MM.1S (cell line): ENCODE measurements at regions not wholly inside any gene's neighbourhood (a gene's known extent, or its start where the extent isn't known, plus 50 kb on each side); places are given as distances from the start of the nearest gene placed in this dataset.

Experiments
- DNase-seq: peaks from one replicate; pipeline ENCODE4 v3.0.0-alpha.2; 2015
- H2AFZ ChIP-seq: fragments of 300-600 bp; sonication (generic); 2 replicates; pipeline ENCODE4 v1.6.0; 2016; ENCODE audit warnings: antibody characterized with exemption, low read length
- H3F3A ChIP-seq: fragments of 300-600 bp; sonication (generic); 2 replicates; pipeline ENCODE4 v1.6.1; 2016; ENCODE audit warnings: mild to moderate bottlenecking, antibody characterized with exemption, low read length, moderate library complexity, mixed read lengths; ENCODE audit not compliant: insufficient read depth
- H3K27ac ChIP-seq: fragments of 300-600 bp; sonication (generic); 2 replicates; pipeline ENCODE4 v1.5.1; 2016; ENCODE audit warnings: mild to moderate bottlenecking, low read length
- H3K27me3 ChIP-seq: fragments of 300-600 bp; sonication (generic); replicated peaks from 2 replicates; pipeline ENCODE4 v1.6.0; 2016; ENCODE audit warnings: low read length; ENCODE audit not compliant: insufficient read depth
- H3K36me3 ChIP-seq: fragments of 300-600 bp; sonication (generic); replicated peaks from 2 replicates; pipeline ENCODE4 v1.6.1; 2016; ENCODE audit warnings: mild to moderate bottlenecking, low read length, mixed read lengths; ENCODE audit not compliant: insufficient read depth
- H3K4me1 ChIP-seq: fragments of 300-600 bp; sonication (generic); 2 replicates; pipeline ENCODE4 v1.6.1; 2016; ENCODE audit warnings: low read length, mixed read lengths
- H3K4me2 ChIP-seq: fragments of 300-600 bp; sonication (generic); 2 replicates; pipeline ENCODE4 v1.6.0; 2016; ENCODE audit warnings: low read depth, low read length
- H3K4me3 ChIP-seq: fragments of 300-600 bp; sonication (generic); 2 replicates; pipeline ENCODE4 v1.5.1; 2016; ENCODE audit warnings: low read length, mixed read lengths
- H3K79me2 ChIP-seq: fragments of 300-600 bp; sonication (generic); 2 replicates; pipeline ENCODE4 v1.6.1; 2016; ENCODE audit warnings: mixed run types, low read length, mixed read lengths
- H3K9ac ChIP-seq: fragments of 300-600 bp; sonication (generic); 2 replicates; pipeline ENCODE4 v1.6.1; 2016; ENCODE audit warnings: low read length, mixed read lengths
- H3K9me2 ChIP-seq: fragments of 300-600 bp; sonication (generic); replicated peaks from 2 replicates; pipeline ENCODE4 v1.6.1; 2016; ENCODE audit warnings: mild to moderate bottlenecking, low read length, mixed read lengths; ENCODE audit not compliant: insufficient read depth
- H3K9me3 ChIP-seq: fragments of 300-600 bp; sonication (generic); replicated peaks from 2 replicates; pipeline ENCODE4 v1.6.1; 2016; ENCODE audit warnings: mild to moderate bottlenecking, low read length, mixed read lengths; ENCODE audit not compliant: insufficient read depth
- H4K20me1 ChIP-seq: fragments of 300-600 bp; sonication (generic); 2 replicates; pipeline ENCODE4 v1.6.1; 2016; ENCODE audit warnings: mild to moderate bottlenecking, low read length, moderate library complexity, mixed read lengths; ENCODE audit not compliant: insufficient read depth
- EZH2 ChIP-seq: fragments of 300-600 bp; sonication (generic); optimal IDR thresholded peaks from 2 replicates; pipeline ENCODE3; 2017; ENCODE audit warnings: low read depth, mild to moderate bottlenecking, antibody characterized with exemption, low read length, mixed read lengths
- EZH2phosphoT487 ChIP-seq: fragments of 300-600 bp; sonication (generic); IDR thresholded peaks from 2 replicates; pipeline ENCODE4 v1.6.1; 2018; ENCODE audit warnings: antibody characterized with exemption, low read length
- TF ChIP-seq, protein P1 (sequence below): fragments of 300-600 bp; sonication (generic); IDR thresholded peaks from 2 replicates; pipeline ENCODE4 v1.5.1; 2016; ENCODE audit warnings: antibody characterized with exemption, low read length, mixed read lengths

DNA sequence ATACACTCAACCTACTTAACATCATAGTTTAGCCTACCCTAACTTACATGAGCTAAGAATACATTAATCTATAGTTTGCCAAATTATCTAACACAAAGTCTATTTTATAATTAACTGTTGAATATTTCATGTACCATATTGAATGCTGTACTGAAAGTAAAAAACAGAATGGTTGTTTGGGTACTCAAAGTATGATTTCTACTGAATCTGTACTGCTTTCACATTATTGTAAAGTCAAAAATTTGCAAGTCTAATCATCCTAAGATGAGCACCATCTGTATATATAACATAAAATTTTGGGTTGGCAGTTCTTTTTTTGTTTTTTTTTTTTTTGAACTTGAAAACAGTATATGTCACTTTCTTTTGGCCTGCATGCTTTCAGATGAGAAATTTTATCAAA is 1212.6 kb downstream of the SLITRK5 start:
- Histone ChIP-seq H3K4me2 (no peak overlapping the region), H3K4me3 (no peak overlapping the region), H3K27me3 (no peaks in the 10 kb centered on the region), H3F3A (no peaks in the 10 kb centered on the region), H3K9me2 (no peaks in the 10 kb centered on the region), H3K79me2 (no peaks in the 10 kb centered on the region), H2AFZ (no peak overlapping the region), H3K9ac (no peak overlapping the region), H3K27ac (no peak overlapping the region), H3K4me1 (no peaks in the 10 kb centered on the region), H3K36me3 (no peaks in the 10 kb centered on the region), H4K20me1 (no peaks in the 10 kb centered on the region), H3K9me3 (no peaks in the 10 kb centered on the region)
- TF ChIP-seq EZH2 (no peak), EZH2phosphoT487 (no peak)
- TF ChIP-seq, protein P1, sequence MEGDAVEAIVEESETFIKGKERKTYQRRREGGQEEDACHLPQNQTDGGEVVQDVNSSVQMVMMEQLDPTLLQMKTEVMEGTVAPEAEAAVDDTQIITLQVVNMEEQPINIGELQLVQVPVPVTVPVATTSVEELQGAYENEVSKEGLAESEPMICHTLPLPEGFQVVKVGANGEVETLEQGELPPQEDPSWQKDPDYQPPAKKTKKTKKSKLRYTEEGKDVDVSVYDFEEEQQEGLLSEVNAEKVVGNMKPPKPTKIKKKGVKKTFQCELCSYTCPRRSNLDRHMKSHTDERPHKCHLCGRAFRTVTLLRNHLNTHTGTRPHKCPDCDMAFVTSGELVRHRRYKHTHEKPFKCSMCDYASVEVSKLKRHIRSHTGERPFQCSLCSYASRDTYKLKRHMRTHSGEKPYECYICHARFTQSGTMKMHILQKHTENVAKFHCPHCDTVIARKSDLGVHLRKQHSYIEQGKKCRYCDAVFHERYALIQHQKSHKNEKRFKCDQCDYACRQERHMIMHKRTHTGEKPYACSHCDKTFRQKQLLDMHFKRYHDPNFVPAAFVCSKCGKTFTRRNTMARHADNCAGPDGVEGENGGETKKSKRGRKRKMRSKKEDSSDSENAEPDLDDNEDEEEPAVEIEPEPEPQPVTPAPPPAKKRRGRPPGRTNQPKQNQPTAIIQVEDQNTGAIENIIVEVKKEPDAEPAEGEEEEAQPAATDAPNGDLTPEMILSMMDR, result no peak
- DNase-seq, result no peak

DNA sequence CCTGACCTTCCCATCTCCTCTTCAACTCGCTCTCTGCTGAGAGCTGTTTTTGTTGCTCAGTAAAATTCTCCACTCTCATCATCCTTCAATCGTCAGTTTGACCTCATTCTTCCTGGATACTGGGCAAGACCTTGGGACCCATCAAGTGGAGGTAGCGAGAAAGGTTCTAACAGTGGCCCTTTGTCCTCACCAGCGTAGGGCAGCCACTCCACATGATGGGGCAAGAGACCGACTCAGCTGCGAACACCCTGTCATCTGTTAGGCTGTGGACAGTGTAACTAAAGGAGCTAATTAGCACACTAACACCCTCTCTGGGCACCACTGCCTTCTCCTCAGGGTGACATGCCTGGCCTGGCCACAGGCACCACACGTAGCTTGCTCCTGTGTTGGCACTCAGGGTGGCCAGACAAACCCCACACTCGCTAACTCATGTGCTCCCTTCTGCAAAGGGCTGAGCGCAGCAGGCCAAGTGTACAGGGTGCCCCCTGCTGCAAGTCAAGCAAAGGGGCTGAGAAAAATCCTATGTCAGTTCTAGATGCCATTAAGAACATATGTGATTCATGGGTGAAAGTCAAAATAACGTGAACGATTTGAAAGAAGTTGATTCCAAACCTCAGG is 1216.0 kb downstream of the SLITRK5 start:
- H3F3A ChIP-seq, result no peaks in the 10 kb centered on the region
- H3K9me3 ChIP-seq, result no peaks in the 10 kb centered on the region
- H4K20me1 ChIP-seq, result no peaks in the 10 kb centered on the region
- H3K9ac ChIP-seq, result no peak overlapping the region
- no peak for DNase-seq
- H3K9me2 ChIP-seq, result no peaks in the 10 kb centered on the region
- TF ChIP-seq, protein P1, result no peak
- no peak for TF ChIP-seq EZH2
- TF ChIP-seq EZH2phosphoT487, result no peak
- H3K4me1 ChIP-seq, result no peaks in the 10 kb centered on the region
- H2AFZ ChIP-seq, result no peak overlapping the region
- no peaks in the 10 kb centered on the region for H3K79me2 ChIP-seq
- no peaks in the 10 kb centered on the region for H3K36me3 ChIP-seq
- H3K4me2 ChIP-seq, result no peak overlapping the region
- no peak overlapping the region for H3K27ac ChIP-seq
- no peaks in the 10 kb centered on the region for H3K27me3 ChIP-seq
- no peak overlapping the region for H3K4me3 ChIP-seq

DNA sequence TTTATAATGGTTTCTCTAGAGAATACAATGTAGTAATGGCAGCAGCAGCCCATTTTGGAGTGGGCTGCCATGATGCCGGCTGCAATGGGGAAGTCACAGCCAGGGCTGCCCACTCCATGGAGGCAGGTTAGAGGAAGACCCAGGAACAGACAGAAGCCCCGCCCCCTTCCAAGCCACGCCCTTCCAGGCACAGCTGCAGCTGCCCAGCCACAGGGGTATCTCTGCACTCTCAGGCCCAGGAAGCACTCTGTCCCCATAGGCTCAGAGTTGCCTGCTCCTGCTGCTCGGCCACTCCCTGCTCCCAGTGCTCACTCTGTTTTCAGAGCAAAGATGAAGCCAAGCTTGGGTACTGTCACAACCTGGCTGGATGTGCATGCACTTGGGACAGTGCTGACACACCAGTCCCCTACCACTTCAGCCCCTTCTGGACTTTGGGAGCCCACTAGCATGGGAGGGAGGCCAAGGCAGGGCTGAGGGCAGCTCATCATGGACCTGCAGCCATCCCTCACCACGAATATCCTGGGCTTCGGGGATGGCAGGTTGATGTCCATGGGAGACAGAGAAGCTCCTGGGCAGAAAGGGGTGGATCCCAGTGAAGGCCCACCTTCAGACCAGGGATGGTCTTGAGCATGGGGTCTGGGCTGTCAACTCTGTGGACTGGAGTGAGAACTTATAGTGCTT is 1224.2 kb downstream of the SLITRK5 start:
- H4K20me1 ChIP-seq, result no peaks in the 10 kb centered on the region
- H3K9me3 ChIP-seq, result no peaks in the 10 kb centered on the region
- no peaks in the 10 kb centered on the region for H3K36me3 ChIP-seq
- TF ChIP-seq EZH2, result no peak
- no peaks in the 10 kb centered on the region for H3K79me2 ChIP-seq
- H3K9ac ChIP-seq, result no peak overlapping the region
- H2AFZ ChIP-seq, result no peak overlapping the region
- H3K9me2 ChIP-seq, result no peaks in the 10 kb centered on the region
- no peak overlapping the region for H3K4me3 ChIP-seq
- H3K27me3 ChIP-seq, result no peaks in the 10 kb centered on the region
- no peak for DNase-seq
- H3K4me1 ChIP-seq, result no peaks in the 10 kb centered on the region
- no peaks in the 10 kb centered on the region for H3F3A ChIP-seq
- no peak overlapping the region for H3K27ac ChIP-seq
- no peak overlapping the region for H3K4me2 ChIP-seq

DNA sequence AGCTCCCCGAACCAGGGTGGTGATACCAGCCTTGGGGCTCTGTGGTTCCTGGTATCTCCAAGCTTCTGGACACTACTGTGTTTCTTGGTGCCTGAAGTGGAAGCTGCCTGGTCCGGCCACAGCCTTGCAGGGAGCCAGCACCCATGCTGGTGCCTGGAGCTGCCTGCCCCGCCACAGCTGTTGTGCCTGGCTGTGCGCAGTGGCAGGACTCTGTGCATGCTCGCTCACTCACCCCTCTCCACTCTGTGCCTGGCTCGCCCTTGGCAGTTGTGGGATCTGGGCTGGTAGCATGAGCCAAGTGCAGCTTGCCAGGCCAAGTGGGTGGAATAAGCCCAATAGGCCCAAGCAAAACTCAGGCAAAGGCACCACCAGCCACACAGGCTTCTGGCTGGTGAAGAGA is 1225.3 kb downstream of the SLITRK5 start:
- no peaks in the 10 kb centered on the region for H3K79me2 ChIP-seq
- no peaks in the 10 kb centered on the region for H3K36me3 ChIP-seq
- H3K27me3 ChIP-seq, result no peaks in the 10 kb centered on the region
- no peak overlapping the region for H3K4me2 ChIP-seq
- H3K9ac ChIP-seq, result no peak overlapping the region
- no peaks in the 10 kb centered on the region for H4K20me1 ChIP-seq
- H3K4me1 ChIP-seq, result no peaks in the 10 kb centered on the region
- TF ChIP-seq, protein P1, result no peak
- TF ChIP-seq EZH2 (no peak), EZH2phosphoT487 (no peak)
- H2AFZ ChIP-seq, result no peak overlapping the region
- H3K27ac ChIP-seq, result no peak overlapping the region
- no peaks in the 10 kb centered on the region for H3K9me3 ChIP-seq
- no peaks in the 10 kb centered on the region for H3K9me2 ChIP-seq
- H3F3A ChIP-seq, result no peaks in the 10 kb centered on the region
- no peak overlapping the region for H3K4me3 ChIP-seq
- DNase-seq, result no peak
